SK-N-SH (cell line): ENCODE measurements at regions not wholly inside any gene's neighbourhood (a gene's known extent, or its start where the extent isn't known, plus 50 kb on each side); places are given as distances from the start of the nearest gene placed in this dataset.

Experiments
- CTCF ChIA-PET: fragments of 300-600, 350-600 bp; formaldehyde crosslinking; extraction: SDS; loops from one replicate; lab custom pipeline; 2021; lab: Yijun Ruan, JAX
- POLR2A ChIA-PET: fragments of 350-600 bp; sonication (Branson Sonifier 250); formaldehyde crosslinking; extraction: SDS; loops from one replicate; lab custom pipeline; 2020; ENCODE audit warnings: antibody characterized with exemption, inconsistent platforms; lab: Yijun Ruan, JAX
- DNase-seq: peaks from one replicate; pipeline ENCODE4 v3.0.0; 2012
- H2AFZ ChIP-seq: fragments of 200-600 bp; sonication (generic); 2 replicates; pipeline ENCODE4 v1.8.1; 2016; ENCODE audit warnings: antibody characterized with exemption, mild to moderate bottlenecking, low read depth
- H3F3A ChIP-seq: fragments of 200-600 bp; sonication (generic); replicated peaks from 2 replicates; pipeline ENCODE3; 2016; ENCODE audit warnings: antibody characterized with exemption, mild to moderate bottlenecking; ENCODE audit not compliant: insufficient read depth
- H3K27ac ChIP-seq, 2 experiments: fragments of 200-500 bp in 1 of 2; fragments of 200-600 bp in 1 of 2; sonication (Bioruptor generic) in 1 of 2; sonication (generic), shearing (Covaris generic) in 1 of 2; 2 replicates each; pipeline versions ENCODE4 v1.5.1 to v1.6.1; 2014 to 2016; ENCODE audit warnings: low read depth in 2 of 2, inconsistent platforms in 1 of 2, low read length in 1 of 2, mild to moderate bottlenecking in 1 of 2, mixed read lengths in 1 of 2
- H3K27me3 ChIP-seq: fragments of 200-600 bp; sonication (generic), shearing (Covaris generic); 2 replicates; pipeline ENCODE4 v1.6.1; 2016; ENCODE audit warnings: mixed run types; ENCODE audit not compliant: insufficient read depth
- H3K36me3 ChIP-seq, 2 experiments: fragments of 200-500 bp in 1 of 2; fragments of 200-600 bp in 1 of 2; sonication (Bioruptor generic) in 1 of 2; sonication (generic) in 1 of 2; replicated peaks in 1 of 2; 2 replicates each; pipeline versions ENCODE3 to v1.5.1; 2014 to 2016; ENCODE audit warnings: low read length in 1 of 2, mild to moderate bottlenecking in 1 of 2; ENCODE audit not compliant: insufficient read depth in 2 of 2, control insufficient read depth in 1 of 2
- H3K4me1 ChIP-seq, 2 experiments: fragments of 200-500 bp in 1 of 2; fragments of 200-600 bp in 1 of 2; sonication (Bioruptor generic) in 1 of 2; sonication (generic), shearing (Covaris generic) in 1 of 2; 2 replicates each; pipeline versions ENCODE4 v1.5.1 to v1.6.1; 2014 to 2016; ENCODE audit warnings: low read depth in 1 of 2, low read length in 1 of 2, mixed run types in 1 of 2; ENCODE audit not compliant: insufficient read depth in 2 of 2, control insufficient read depth in 1 of 2
- H3K4me2 ChIP-seq: fragments of 200-600 bp; sonication (generic), shearing (Covaris generic); 2 replicates; pipeline ENCODE4 v1.6.1; 2017; ENCODE audit warnings: mixed run types
- H3K4me3 ChIP-seq, 2 experiments: fragments of 200-500 bp in 1 of 2; fragments of 200-600 bp in 1 of 2; sonication (Bioruptor generic) in 1 of 2; sonication (generic), shearing (Covaris generic) in 1 of 2; 2 replicates each; pipeline versions ENCODE4 v1.5.1 to v1.8.1; 2014 to 2016; ENCODE audit warnings: low read depth in 2 of 2, inconsistent platforms in 1 of 2, low read length in 1 of 2, mild to moderate bottlenecking in 1 of 2, mixed read lengths in 1 of 2, moderate library complexity in 1 of 2
- H3K79me2 ChIP-seq: fragments of 200-600 bp; sonication (generic); 2 replicates; pipeline ENCODE4 v1.8.1; 2017; ENCODE audit warnings: mild to moderate bottlenecking; ENCODE audit not compliant: insufficient read depth
- H3K9ac ChIP-seq: fragments of 200-600 bp; sonication (generic); 2 replicates; pipeline ENCODE4 v1.6.1; 2017; ENCODE audit warnings: mixed run types
- H3K9me2 ChIP-seq: fragments of 200-600 bp; sonication (generic); 2 replicates; pipeline ENCODE4 v1.6.1; 2017; ENCODE audit warnings: mixed run types
- H3K9me3 ChIP-seq: fragments of 200-600 bp; sonication (generic); 2 replicates; pipeline ENCODE4 v1.6.1; 2017; ENCODE audit warnings: mixed run types, mild to moderate bottlenecking, moderate library complexity
- H4K20me1 ChIP-seq: fragments of 200-600 bp; sonication (generic); 2 replicates; pipeline ENCODE4 v1.6.1; 2017; ENCODE audit warnings: mild to moderate bottlenecking, mixed run types; ENCODE audit not compliant: insufficient read depth
- EP300 ChIP-seq, 2 experiments: IDR thresholded peaks; 2 replicates each; pipeline versions ENCODE4 v1.4.0 to v1.6.1; 2012; ENCODE audit warnings: borderline replicate concordance in 1 of 2, low read depth in 1 of 2, low read length in 1 of 2
- FOXM1 ChIP-seq: IDR thresholded peaks from 2 replicates; pipeline ENCODE4 v1.4.0; 2012; ENCODE audit warnings: low read depth, mild to moderate bottlenecking
- GABPA ChIP-seq: IDR thresholded peaks from 2 replicates; pipeline ENCODE4 v1.4.0; 2012; ENCODE audit warnings: low read depth, mild to moderate bottlenecking
- MEF2A ChIP-seq: IDR thresholded peaks from 2 replicates; pipeline ENCODE4 v1.4.0; 2012; ENCODE audit warnings: low read depth, borderline replicate concordance
- POLR2AphosphoS5 ChIP-seq: IDR thresholded peaks from 2 replicates; pipeline ENCODE4 v1.6.1; 2012; ENCODE audit warnings: low read depth, low read length
- RAD21 ChIP-seq: IDR thresholded peaks from 2 replicates; pipeline ENCODE4 v1.6.1; 2012; ENCODE audit warnings: mild to moderate bottlenecking, low read length
- RCOR1 ChIP-seq: fragments of 150-350 bp; IDR thresholded peaks from 2 replicates; pipeline ENCODE4 v1.6.1; 2017; ENCODE audit warnings: antibody characterized with exemption, low read length
- SMC3 ChIP-seq: IDR thresholded peaks from 2 replicates; pipeline ENCODE4 v1.6.1; 2012; ENCODE audit warnings: low read depth, low read length, improper control_type of control experiment
- TCF12 ChIP-seq: IDR thresholded peaks from 2 replicates; pipeline ENCODE4 v1.4.0; 2012
- TEAD4 ChIP-seq: IDR thresholded peaks from 2 replicates; pipeline ENCODE4 v1.4.0; 2012; ENCODE audit warnings: mild to moderate bottlenecking, borderline replicate concordance; ENCODE audit not compliant: insufficient read depth
- YY1 ChIP-seq: IDR thresholded peaks from 2 replicates; pipeline ENCODE4 v1.4.0; 2012; ENCODE audit warnings: low read depth, mild to moderate bottlenecking
- WGBS: methylation state at CpG from one replicate; pipeline ENCODE4 v1.1.6; 2017; ENCODE audit warnings: low lambda C conversion rate; 5-methylcytosine and 5-hydroxymethylcytosine counted together
- TF ChIP-seq, protein P1 (sequence below): fragments of 200-600 bp; sonication (generic); IDR thresholded peaks from 2 replicates; pipeline ENCODE4 v1.6.1; 2017; ENCODE audit warnings: antibody characterized with exemption, mild to moderate bottlenecking, moderate library complexity
- TF ChIP-seq, protein P2 (sequence below): IDR thresholded peaks from 2 replicates; pipeline ENCODE4 v1.4.0; 2012; ENCODE audit warnings: low read depth, borderline replicate concordance
- TF ChIP-seq, protein P3 (sequence below): fragments of 150-350 bp; IDR thresholded peaks from 2 replicates; pipeline ENCODE4 v1.6.1; 2016; ENCODE audit warnings: mild to moderate bottlenecking, low read depth, low read length

GRCh38 chr10:9311702-9312499, 1257.4 kb downstream of the GATA3 start:
- Histone ChIP-seq H3K4me3 (no peak overlapping the region), H3K9ac (no peak overlapping the region), H2AFZ (no peak overlapping the region), H4K20me1 (no peaks in the 10 kb centered on the region), H3K9me3 (no peaks in the 10 kb centered on the region), H3K9me2 (no peaks in the 10 kb centered on the region), H3K4me2 (no peak overlapping the region), H3K27me3 (no peaks in the 10 kb centered on the region), H3K36me3 (no peaks in the 10 kb centered on the region), H3F3A (no peaks in the 10 kb centered on the region), H3K79me2 (no peaks in the 10 kb centered on the region), H3K4me1 (no peaks in the 10 kb centered on the region), H3K27ac (no peak overlapping the region)
- TF ChIP-seq, protein P1, sequence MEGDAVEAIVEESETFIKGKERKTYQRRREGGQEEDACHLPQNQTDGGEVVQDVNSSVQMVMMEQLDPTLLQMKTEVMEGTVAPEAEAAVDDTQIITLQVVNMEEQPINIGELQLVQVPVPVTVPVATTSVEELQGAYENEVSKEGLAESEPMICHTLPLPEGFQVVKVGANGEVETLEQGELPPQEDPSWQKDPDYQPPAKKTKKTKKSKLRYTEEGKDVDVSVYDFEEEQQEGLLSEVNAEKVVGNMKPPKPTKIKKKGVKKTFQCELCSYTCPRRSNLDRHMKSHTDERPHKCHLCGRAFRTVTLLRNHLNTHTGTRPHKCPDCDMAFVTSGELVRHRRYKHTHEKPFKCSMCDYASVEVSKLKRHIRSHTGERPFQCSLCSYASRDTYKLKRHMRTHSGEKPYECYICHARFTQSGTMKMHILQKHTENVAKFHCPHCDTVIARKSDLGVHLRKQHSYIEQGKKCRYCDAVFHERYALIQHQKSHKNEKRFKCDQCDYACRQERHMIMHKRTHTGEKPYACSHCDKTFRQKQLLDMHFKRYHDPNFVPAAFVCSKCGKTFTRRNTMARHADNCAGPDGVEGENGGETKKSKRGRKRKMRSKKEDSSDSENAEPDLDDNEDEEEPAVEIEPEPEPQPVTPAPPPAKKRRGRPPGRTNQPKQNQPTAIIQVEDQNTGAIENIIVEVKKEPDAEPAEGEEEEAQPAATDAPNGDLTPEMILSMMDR = peak; percentile 45
- TF ChIP-seq TEAD4 = no peak
- DNase-seq = no peak
- POLR2A ChIA-PET = no interaction called here
- CTCF ChIA-PET = interaction anchor here (0.6 to 3.6 kb wide), 10 partner anchors 9 to 1787 kb away, joined by 3 to 13 read pairs (median 4); no protein-coding TSS in a partner anchor
- 29% methylated on average over 4 of the region's 4 CpGs for WGBS

GRCh38 chr10:9315292-9315691, 1260.8 kb downstream of the GATA3 start:
- H3K36me3 ChIP-seq = no peaks in the 10 kb centered on the region
- H3K4me3 ChIP-seq = no peak overlapping the region
- no peaks in the 10 kb centered on the region for H4K20me1 ChIP-seq
- no peaks in the 10 kb centered on the region for H3K79me2 ChIP-seq
- TF ChIP-seq EP300 (IDR thresholded peaks at IDR 0.05; ENCODE audit: borderline replicate concordance in 1 of 2, low read depth in 1 of 2, low read length in 1 of 2) (no peak), TCF12 (no peak)
- TF ChIP-seq, all 33 proteins: peak for 0
- no peaks in the 10 kb centered on the region for H3K9me2 ChIP-seq
- H2AFZ ChIP-seq = no peak overlapping the region
- ChIA-PET CTCF (no interaction called here), POLR2A (no interaction called here)
- DNase-seq = no peak
- H3K9me3 ChIP-seq = no peaks in the 10 kb centered on the region
- H3K27me3 ChIP-seq = no peaks in the 10 kb centered on the region
- no peak overlapping the region for H3K27ac ChIP-seq
- H3K4me2 ChIP-seq = no peak overlapping the region
- H3K4me1 ChIP-seq = no peaks in the 10 kb centered on the region
- H3F3A ChIP-seq = no peaks in the 10 kb centered on the region
- H3K9ac ChIP-seq = no peak overlapping the region

GRCh38 chr10:9331583-9332008, 1277.1 kb downstream of the GATA3 start:
- H2AFZ ChIP-seq = no peak overlapping the region

More at GRCh38 chr10:9331583-9332008, 1277.1 kb downstream of the GATA3 start:
- H3K4me1 ChIP-seq = no peaks in the 10 kb centered on the region
- H3K79me2 ChIP-seq = no peaks in the 10 kb centered on the region
- H3K9me3 ChIP-seq = no peaks in the 10 kb centered on the region
- DNase-seq = peak; percentile 56
- H4K20me1 ChIP-seq = no peaks in the 10 kb centered on the region
- no peaks in the 10 kb centered on the region for H3K9me2 ChIP-seq
- no peak overlapping the region for H3K27ac ChIP-seq
- POLR2A ChIA-PET = no interaction called here
- no peak for TF ChIP-seq POLR2AphosphoS5
- peak; percentile 80 for TF ChIP-seq RAD21
- TF ChIP-seq MEF2A = peak; percentile 62; the same call in 1 of the 2 replicates
- TF ChIP-seq, protein P1 = peak; percentile 92
- TF ChIP-seq, protein P2, sequence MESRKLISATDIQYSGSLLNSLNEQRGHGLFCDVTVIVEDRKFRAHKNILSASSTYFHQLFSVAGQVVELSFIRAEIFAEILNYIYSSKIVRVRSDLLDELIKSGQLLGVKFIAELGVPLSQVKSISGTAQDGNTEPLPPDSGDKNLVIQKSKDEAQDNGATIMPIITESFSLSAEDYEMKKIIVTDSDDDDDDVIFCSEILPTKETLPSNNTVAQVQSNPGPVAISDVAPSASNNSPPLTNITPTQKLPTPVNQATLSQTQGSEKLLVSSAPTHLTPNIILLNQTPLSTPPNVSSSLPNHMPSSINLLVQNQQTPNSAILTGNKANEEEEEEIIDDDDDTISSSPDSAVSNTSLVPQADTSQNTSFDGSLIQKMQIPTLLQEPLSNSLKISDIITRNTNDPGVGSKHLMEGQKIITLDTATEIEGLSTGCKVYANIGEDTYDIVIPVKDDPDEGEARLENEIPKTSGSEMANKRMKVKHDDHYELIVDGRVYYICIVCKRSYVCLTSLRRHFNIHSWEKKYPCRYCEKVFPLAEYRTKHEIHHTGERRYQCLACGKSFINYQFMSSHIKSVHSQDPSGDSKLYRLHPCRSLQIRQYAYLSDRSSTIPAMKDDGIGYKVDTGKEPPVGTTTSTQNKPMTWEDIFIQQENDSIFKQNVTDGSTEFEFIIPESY = no peak
- no peak for TF ChIP-seq YY1
- TF ChIP-seq, protein P3, sequence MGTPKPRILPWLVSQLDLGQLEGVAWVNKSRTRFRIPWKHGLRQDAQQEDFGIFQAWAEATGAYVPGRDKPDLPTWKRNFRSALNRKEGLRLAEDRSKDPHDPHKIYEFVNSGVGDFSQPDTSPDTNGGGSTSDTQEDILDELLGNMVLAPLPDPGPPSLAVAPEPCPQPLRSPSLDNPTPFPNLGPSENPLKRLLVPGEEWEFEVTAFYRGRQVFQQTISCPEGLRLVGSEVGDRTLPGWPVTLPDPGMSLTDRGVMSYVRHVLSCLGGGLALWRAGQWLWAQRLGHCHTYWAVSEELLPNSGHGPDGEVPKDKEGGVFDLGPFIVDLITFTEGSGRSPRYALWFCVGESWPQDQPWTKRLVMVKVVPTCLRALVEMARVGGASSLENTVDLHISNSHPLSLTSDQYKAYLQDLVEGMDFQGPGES = no peak
- TF ChIP-seq GABPA = no peak
- no peak for TF ChIP-seq FOXM1
- peak; percentile 22; the same call in 1 of the 2 replicates for TF ChIP-seq SMC3
- 0 out of 2 replicates have a peak, but pooled peaks have one; percentile 13 for TF ChIP-seq RCOR1
- TF ChIP-seq, all 33 proteins: peak for 5
- Histone ChIP-seq H3K27me3 (no peaks in the 10 kb centered on the region), H3K36me3 (no peaks in the 10 kb centered on the region), H3F3A (no peaks in the 10 kb centered on the region), H3K4me3 (no peak overlapping the region; a peak in 1 of 4 replicates), H3K9ac (no peak overlapping the region), H3K4me2 (no peak overlapping the region)
- CTCF ChIA-PET = interaction anchor here (0.6 to 5.2 kb wide), 17 partner anchors 9 to 1939 kb away, joined by 3 to 53 read pairs (median 4); no protein-coding TSS in a partner anchor
- 25% methylated on average over 3 of the region's 3 CpGs for WGBS
